ENCODE measurements at regions not wholly inside any gene's neighbourhood (a gene's known extent, or its start where the extent isn't known, plus 50 kb on each side); places are given as distances from the start of the nearest gene placed in this dataset.

DNA sequence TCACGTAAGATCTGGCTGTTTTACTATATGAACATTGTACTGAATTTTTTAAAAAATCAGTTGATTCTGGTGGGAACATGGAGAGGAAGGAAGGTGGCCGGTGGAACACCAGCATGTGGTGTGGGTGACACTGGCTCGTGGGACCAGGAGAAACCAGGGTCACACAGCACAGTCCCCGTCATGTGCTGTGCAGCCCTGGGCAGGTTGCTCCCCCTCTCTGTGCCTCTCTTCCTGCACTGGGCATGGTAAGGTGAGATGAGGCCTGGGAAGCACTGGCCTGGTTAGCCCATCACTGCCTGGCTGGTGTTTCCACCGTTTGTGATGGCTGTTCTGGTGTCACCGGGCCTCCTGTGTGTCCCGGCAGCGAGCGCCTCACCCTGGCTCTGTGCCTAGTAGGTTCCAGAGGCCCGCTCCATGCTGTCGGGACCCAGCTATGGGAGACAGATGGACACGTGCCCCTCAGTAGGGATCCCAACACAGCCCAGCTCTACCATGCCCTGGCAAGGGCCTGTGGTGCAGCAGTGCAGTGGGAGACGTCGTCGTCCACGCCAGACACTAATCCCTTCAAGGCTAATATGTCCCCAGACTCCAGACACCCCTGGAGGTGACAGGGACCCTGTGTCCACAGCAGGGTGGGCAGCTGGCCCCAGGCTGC, 88.2 kb upstream of the LINC01488 start:
- DNase-seq (ENCODE audit: low read depth) = no peak

DNA sequence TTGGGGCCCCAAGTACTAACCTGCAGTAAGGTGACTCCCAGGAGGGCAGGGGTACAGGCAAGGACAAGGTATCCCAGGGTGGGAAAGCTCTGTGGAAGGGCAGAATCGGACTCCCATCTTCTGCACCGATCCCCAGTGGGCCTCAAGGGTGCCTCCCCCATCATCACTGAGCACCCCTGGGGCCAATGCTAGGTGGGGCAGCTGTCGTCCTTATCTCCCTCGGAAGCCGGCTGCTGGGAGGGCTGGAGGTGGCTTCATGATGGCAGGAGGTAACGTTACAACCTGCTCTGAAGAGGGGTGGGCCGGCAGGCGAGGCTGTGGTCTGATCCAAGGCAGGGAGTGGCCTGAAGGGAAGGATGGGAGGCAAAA, 87.6 kb upstream of the LINC01488 start:
- no peak for DNase-seq (ENCODE audit: low read depth)

DNA sequence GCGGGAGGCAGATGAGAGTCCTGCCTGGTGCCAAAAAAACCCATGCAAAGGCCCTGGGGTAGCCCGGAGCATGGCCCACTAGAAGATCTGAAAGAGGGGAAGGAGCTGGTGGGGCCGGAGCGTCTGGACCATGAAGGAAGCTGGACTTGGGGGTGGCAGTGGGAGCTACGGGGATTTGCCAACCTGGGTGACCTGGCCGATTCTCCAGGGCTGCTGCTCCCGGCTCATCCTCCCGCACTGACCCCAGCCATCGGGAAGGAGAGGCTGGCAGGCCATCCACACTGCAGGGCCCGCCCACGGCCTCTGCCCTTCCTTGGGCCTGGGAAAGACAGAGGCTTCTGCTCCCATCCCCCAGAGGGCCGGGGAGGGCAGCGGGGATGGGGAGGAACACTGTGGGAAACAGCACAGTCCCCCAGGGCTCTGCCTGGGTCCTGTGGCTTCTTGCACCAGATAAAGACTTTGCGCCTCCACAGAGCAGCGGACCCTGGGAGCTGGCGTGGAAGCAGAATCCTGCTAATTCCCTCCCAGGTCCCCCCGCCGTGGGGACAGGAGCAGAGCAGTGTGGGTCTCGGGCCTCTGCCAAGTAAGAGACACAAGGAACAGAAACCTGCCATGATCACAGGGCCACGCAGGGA, 87.1 kb upstream of the LINC01488 start:
- no peak for DNase-seq (ENCODE audit: low read depth)

DNA sequence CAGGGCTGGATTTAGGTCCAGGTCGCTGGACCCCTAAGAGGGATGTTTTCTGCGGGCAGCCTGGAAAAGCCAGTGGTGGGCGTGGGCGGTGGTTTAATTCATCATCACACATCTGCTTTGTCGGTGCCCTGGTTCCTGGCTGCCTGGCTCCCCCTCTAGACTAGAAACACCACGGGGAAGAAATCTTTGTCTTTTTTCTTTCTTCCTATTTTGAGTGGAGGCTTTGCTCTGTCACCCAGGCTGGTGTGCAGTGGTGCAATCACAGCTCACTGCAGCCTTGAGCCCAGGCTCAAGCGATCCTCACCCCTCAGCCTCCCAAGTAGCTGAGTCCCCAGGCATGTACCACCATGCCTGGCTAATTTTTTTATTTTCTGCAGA, 86.6 kb upstream of the LINC01488 start:
- no peak for DNase-seq (ENCODE audit: low read depth)

DNA sequence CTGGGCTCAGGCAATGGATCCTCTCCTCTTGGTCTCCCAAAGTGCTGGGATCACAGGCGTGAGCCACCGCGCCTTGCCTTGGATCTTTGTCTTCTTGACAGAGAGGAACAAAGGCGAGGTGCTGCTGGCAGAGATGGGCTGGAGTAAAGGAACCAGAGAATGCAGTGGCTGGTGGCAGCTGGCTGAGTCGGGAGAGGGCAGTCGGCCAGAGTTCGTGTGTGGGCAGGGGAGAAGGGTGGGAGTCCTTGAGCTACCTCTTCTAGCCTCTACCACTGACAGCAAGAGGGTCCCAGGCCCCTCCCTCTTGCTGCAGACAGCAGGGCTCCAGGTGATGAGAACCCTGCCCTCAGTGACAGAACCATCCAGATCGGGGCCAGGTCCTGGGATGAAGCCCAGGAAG, 86.2 kb upstream of the LINC01488 start:
- DNase-seq (ENCODE audit: low read depth) = no peak

DNA sequence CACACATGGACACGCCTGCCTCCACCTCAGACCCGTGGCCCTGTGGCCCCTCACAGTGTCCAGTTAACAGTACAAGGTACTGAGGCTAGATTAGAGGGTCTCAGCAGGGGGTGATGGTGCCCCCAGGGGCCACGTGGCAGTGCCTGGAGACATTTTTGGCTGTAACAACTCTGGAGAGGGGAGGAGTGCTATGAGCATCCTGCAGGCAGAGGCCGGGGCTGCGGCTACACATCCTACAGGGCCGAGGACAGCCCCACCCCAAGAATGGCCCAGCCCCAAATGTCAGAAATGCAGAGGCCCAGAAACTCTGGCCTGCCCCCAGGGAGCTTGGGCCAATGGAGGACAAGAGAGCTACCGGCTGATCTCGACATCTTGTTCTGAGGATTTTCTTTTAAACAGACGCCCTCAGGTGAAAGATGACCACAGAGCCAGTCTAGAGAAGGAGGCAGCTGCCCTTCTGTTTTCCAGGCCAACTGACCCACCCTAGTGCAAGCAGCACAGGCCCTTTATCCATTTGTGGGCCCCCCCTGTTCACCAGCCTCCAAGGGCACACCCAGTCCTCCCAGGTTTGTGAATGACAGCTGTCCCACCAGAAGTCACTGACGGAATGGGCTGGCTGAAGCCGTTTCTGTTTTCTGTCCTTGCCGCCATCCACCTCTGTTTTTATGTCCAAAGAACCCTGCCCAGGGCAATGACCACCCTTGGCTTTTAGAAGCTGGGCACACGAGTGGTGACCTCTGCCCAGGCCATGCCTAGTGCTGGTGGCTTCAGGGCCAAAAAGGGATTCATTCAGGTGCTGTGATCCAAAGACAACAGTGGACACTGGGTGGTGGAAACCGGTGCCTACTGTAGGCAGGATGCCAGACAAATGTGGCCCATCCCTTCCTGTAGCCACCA, 85.2 kb upstream of the LINC01488 start:
- peak; percentile 24 for DNase-seq (ENCODE audit: low read depth)

DNA sequence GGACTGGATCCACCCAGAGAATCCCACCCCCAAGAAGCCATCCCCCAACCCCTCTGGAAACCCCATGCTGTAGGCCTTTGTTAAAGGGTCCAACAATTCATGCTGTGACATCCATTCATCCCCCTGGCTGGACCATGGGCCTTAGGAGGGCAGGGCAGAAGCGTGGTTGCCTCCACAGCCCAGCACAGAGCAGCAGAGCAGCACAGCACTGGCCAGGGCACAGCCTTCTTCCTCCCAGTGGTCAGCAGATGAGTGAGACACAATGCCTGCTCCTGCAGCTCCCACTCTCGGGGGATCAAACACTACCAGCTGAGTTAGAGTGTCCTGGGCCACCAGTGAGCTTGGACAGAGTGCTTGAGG, 84.5 kb upstream of the LINC01488 start:
- no peak for DNase-seq (ENCODE audit: low read depth)

DNA sequence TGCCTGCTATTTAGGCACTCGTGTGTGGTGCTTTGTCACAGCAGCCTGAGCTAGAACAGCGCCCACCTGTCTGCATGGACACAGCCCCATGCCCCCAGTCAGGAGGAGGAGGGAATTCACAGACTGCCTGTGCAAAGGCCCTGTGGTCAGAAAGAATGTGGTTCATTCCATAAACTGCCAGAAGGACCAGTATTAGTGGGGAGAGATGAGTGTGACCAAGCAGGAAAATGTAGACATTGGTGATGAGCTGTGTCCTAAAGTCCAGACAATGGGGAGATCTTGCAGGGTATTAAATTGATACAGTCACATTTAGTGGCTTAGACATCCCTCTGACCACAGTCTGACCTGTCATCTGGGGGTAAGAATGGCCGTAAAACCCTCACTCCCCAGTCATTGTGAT, 83.7 kb upstream of the LINC01488 start:
- peak; percentile 66 for DNase-seq (ENCODE audit: low read depth)

DNA sequence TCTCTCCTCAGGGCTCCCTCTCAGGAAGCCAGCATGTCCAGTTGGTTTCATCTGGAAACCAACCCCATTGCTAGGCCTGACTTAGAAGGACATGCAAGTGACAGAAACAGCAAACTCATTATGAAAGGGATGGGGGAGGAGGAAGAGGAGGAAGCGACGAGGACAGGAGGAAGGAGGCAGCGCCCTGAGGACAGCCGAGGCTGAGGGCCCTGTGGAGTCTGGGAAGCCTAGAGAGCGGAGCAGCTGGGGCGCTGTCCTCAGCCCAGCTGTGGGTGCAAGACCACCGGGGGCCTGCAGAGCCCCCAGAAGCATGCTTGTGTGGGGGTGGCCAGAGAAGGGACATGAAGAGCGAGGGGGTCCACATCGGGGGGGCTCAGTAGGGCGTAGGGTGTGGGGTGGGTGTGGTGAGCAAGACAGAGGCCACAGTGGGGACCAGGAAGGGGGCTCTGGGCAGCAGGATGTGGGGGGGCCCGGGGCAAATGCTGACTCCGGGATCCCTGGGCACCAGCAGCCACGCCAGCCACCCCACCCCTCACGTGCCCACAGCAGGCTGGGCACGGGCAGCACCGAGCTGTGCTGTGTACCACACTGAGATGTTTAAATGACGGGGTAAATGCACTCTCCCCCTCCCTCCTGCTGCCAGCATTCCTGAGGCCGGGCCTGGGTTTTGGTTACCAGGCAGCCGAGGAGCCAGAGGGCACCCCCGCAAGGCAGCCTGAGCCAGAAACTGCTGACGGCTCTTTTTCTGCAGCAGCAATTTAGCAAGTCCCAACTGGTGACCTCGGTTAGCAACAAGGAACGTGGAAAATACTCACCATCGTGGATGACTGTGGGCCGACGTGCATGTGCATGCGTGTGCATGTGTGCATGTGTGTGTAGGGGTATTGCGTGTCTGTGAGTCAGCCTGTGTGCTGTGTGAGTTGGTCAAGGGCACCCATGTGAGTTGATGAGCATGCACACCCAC, 82.7 kb upstream of the LINC01488 start:
- DNase-seq (ENCODE audit: low read depth) = peak; percentile 90

DNA sequence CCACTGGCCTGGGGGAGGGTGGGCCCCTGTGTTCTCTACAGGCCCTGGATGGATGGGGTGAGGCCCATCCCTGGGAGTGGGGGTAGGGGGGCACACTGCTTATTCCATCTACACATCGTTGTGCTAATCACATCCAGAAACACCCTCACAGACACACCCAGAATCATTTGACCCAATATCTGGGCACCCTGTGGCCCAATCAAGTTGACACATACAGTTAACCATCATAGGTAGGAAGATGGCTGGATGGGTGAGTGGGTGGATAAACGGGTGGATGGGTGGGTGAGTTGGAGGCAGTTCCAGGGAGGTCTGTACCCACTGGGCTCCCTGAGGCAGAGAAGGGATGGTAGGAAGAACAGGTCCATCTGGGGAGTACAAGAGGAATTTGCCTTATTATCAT, 81.3 kb upstream of the LINC01488 start:
- no peak for DNase-seq (ENCODE audit: low read depth)

DNA sequence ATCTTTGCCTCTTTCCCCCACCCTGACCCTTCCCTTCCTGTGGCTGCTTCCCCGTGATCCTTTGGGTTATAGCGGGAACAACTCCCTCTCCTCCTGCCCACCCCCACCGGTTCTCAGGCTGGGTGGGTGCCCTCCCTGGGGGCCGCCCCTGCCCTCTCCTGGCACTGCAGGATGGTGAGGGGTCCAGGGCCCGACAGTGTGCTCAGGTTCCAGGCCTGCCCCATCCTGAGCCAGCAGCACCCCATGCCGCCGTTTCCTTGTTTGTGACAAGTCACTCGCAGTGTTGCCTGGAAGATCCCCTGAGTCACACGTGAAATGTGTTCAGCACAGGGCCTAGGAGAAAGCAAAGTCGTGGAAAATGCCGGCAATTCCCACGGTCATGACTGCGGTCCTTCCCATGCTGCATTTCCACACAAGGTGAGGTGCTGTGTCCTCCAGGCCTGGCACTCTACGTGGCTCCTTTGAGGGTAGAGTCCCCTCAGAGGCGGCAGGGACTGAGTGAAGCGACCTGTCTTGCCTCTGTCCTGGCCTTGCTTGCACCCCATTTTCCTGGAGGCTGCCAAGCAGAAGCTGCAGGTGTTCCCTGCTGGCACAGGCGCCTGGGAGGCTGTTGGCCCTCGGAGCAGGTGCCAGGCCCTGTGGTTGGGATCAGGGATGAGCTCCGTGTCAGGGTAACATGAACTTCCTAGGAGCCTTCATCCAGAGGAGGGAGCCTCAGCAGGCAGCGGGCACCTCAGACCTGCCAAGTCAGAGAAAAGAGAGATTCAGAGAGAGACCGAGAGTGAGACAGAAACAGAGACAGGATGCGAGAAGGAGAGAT, 80.5 kb upstream of the LINC01488 start:
- DNase-seq (ENCODE audit: low read depth) = no peak

DNA sequence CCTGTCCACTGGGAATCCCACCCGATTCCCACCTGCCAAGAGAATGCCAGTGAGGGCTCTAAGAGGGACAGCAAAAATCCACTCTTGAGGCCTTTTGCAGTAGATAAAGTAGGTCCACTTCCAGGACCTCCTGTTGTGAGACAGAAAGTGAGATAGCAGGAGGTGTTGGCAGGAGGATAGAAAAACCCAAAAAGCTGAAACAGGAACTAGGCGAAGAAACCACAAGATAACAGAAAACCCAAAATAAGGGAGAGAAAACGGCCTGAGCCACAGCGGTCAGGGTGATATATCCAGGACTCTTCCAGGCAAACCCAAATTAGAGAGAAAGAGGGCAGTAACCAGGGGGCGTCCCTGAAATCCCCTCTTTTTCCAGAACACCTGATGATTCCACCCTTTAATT, 79.7 kb upstream of the LINC01488 start:
- no peak for DNase-seq (ENCODE audit: low read depth)

DNA sequence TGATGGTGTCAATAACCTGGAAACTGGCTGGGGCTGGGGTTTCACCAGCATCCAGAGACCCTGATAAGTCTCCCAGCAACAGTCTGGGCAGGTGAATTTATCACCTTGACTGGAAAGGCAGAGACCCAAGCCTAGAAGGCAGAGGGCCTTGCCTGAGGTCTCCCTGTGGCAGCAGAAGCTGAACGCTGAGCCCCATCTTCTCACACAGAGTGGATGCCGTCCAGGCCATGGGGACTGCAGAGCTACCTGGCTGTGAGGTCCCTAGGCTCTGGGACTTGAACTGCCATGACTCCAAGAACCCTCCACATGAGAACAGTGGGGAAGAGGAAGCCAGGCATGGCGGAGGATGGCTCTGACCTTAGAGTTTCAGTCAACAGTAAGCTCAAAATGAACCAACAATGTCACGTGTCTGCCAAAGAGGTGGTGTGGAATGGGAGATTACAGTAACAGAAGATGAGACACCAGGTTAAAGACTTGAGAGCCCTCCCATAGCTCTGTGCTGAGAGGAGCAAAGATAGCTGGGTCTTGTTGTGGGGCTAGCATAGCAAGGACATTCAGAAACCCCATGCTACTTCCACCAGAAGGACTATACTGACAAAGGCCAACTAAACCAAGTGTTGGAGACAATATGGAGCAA, 79.1 kb upstream of the LINC01488 start:
- DNase-seq (ENCODE audit: low read depth) = peak; percentile 85

DNA sequence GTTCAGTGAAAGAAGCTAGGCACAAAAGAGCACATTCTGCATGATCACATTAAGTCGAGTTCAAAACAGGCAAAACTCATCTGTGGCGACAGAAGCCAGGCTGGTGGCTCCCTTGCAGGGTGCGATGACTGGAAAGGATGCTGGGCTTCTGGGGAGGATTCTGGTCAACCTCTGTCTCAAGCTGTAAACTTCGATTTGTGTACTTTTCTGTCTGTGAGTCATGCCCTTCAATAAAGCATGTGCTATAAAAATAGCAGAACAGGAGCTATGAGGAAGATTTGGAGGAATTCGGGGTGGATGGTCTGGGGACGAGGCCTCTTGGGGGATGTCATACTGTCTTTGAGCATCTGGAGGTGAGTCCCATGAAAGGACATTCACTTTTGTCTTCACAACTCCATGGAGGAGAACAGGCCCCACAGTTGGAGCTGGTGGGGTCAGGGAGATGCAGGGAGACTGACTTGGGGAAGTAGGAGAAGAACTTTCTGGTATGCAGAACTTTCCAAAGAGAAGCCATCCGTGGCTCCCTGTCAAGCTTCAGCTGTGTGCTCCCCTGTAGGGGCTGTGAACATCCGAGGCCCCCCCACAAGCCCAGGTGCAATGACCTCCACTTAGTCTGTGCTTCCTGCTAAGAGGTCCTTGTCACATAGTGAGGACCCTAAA, 77.8 kb upstream of the LINC01488 start:
- peak; percentile 76 for DNase-seq (ENCODE audit: low read depth)

DNA sequence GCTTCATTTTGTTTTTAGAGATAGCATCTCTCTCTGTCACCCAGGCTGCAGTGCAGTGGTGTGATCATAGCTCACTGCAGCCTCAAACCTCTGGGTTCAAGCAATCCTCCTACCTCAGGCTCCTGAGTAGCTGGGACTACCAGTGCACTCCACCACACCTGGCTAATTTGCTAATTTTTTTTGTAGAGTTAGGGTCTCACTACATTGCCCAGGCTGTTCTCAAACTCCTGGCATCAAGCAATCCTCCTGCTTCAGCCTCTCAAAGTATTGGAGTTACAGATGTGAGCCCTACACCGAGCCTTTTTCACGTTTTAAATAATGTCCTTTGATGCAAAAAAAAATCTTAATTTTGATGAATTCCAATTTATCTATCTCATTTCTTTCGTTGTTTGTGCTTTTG, 75.4 kb upstream of the LINC01488 start:
- DNase-seq (ENCODE audit: low read depth) = no peak

DNA sequence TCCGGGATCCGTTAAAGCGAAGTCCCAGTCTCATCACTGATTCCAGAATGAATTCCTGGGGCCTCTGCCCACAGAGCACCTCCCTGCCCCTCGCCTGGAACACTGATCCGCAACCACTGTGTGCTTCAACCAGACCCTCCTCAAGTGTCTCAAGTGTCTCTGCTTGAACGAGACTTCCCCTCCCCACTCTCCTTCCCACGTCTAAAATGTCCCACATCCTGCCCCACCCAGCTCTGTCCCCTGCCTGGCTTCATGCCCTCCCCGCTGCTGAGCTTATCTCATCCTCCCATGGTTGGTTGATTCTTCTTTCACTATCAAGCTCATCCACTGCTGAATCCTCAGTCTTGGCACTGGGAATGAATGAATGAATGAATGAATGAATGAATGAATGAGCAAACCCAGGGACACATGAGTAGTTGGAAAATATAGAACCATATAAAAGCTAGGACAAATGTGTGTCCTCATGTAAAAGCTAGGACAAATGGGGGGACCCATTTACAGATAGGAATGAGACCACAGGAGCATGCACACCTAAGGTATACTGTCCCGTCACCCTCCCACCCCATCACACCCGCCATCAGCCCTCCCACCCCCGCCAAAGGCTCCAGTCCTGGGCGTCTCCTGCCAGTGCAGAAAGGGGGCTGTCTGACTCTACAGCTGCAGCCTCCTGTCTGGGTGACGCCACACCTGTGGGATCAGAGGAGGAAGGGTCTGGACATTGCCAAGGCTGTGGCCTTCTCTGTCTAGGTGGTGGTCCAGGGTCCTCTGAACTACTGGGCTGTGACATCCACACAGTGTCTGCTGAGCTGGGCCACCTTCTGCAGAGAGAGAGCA, 71.4 kb upstream of the LINC01488 start:
- DNase-seq (ENCODE audit: low read depth) = no peak

DNA sequence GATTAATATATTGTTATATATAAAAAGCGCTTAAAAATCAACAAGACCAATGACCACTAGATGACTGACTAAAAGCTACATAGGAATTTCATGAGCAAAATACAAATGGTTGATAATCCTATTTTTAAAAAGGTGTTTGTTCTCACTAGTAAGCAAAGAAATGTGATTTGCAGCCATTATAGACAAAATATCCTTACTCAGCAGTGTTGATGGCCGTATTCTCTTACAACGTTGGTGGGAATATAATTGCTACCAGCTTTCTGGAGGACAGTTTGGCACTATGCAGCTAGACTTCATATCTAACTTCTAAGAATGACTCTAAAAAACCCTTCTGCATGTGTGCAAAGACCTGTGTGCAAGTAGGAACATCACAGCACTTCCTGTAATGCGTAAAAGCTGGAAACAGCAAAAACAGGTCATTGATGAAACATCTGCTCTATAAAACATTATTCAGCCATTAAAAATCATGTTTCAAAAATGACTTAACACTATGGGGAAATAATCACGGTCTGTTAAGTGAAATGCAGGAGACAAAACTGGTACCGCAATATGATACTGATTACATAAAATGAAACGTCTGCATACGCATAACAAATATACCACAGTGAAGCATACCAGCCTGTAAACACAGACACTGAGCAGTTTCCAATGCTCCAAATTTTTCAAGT, 70.1 kb upstream of the LINC01488 start:
- no peak for DNase-seq (ENCODE audit: low read depth)

DNA sequence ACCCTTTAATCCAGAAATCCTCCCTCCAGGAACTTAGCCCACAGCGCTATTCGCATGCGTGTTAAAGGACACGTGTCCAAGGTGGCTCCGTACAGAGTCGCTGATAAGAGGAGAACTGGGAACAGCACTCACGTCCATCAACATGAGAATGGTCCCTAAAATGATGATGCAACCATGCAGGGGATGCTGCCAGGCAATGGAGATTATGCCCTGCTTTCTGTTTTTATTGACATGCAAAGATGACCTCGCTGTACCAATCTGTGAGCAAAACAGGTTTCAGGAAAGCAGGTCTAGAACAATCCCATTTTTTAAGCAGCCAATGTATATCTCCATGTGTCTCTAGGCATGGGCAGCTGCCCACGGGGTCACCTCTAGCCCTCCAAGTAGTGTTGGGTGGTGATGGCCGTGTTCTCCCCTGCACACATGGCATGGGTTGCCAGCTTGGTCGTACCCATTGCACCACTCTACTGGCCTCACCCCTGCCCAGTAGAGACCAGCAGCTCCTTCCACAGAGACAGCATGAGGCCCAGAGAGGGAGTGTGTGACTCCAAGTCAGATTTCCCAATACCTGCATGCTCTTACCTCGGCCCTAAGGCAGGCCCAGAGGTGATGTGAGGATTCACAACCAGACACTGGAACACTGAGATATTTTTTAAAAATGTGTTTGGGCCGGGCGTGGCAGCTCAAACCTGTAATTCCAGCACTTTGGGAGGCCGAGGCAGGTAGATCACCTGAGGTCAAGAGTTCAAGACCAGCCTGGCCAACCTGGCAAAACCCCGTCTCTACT, 68.3 kb upstream of the LINC01488 start:
- no peak for DNase-seq (ENCODE audit: low read depth)

Measured in M059J (cell line).